DOHH2 (cell line): ENCODE measurements at regions not wholly inside any gene's neighbourhood (a gene's known extent, or its start where the extent isn't known, plus 50 kb on each side); places are given as distances from the start of the nearest gene placed in this dataset.

ENCODE experiments used
- CTCF ChIP-seq: fragments of 200-600 bp; sonication (generic); IDR thresholded peaks from one replicate; pipeline ENCODE4 v1.5.1; 2014; ENCODE audit warnings: antibody characterized with exemption, mild to moderate bottlenecking, low read depth, low read length; ENCODE audit not compliant: poor library complexity, severe bottlenecking
- EZH2phosphoT487 ChIP-seq: fragments of 200-600 bp; sonication (generic); IDR thresholded peaks from 2 replicates; pipeline ENCODE4 v1.6.1; 2017; ENCODE audit warnings: borderline replicate concordance, mild to moderate bottlenecking, antibody characterized with exemption, low read length, moderate library complexity, mixed read lengths

- no peak for TF ChIP-seq CTCF
- TF ChIP-seq EZH2phosphoT487: no peak
These were observed 125.8 kb downstream of the KBTBD8 start for GRCh38 chr3:67123914-67124313.
